ENCODE measurements at regions not wholly inside any gene's neighbourhood (a gene's known extent, or its start where the extent isn't known, plus 50 kb on each side); places are given as distances from the start of the nearest gene placed in this dataset.

GRCh38 chr1:106225403-106225802 lies 831.1 kb upstream of the PRMT6 start:
- intact Hi-C loops (cut with micrococcal nuclease) = no loop called here
- no peak overlapping the region for H3K4me3 Mint-ChIP-seq

GRCh38 chr1:106226550-106226949 lies 829.9 kb upstream of the PRMT6 start:
- no peak overlapping the region for H3K27ac ChIP-seq (ENCODE audit: low read length in 2 of 2)
- H3K4me3 Mint-ChIP-seq = no peak overlapping the region
- ChIA-PET CTCF (no interaction called here), POLR2A (no interaction called here)
- no peak overlapping the region for H3K4me2 ChIP-seq (replicated peaks; ENCODE audit: low read depth, low read length, poor library complexity, severe bottlenecking)
- no peaks in the 10 kb centered on the region for H3K36me3 ChIP-seq (replicated peaks in 1 of 2; ENCODE audit: control extremely low read depth in 1 of 2, control insufficient read depth in 1 of 2, extremely low read depth in 1 of 2, insufficient read depth in 2 of 2, low read length in 1 of 2)
- intact Hi-C loops (cut with micrococcal nuclease) = no loop called here
- H3K79me2 ChIP-seq (ENCODE audit: control insufficient read depth, insufficient read depth, low read length) = no peaks in the 10 kb centered on the region
- no peaks in the 10 kb centered on the region for H3K27me3 ChIP-seq (replicated peaks in 1 of 4; ENCODE audit: control extremely low read depth in 1 of 4, control insufficient read depth in 3 of 4, insufficient read depth in 4 of 4, low read length in 3 of 4)
- H4K20me1 ChIP-seq (ENCODE audit: control insufficient read depth, insufficient read depth, low read length, poor library complexity, severe bottlenecking) = no peaks in the 10 kb centered on the region
- no peaks in the 10 kb centered on the region for H3K4me1 Mint-ChIP-seq
- TF ChIP-seq EZH2 (IDR thresholded peaks at IDR 0.05; ENCODE audit: borderline replicate concordance, insufficient read depth, low read depth, low read length, poor library complexity, severe bottlenecking) (no peak), CTCF (IDR thresholded peaks at IDR 0.05) (no peak)
- DNase-seq = no peak
- H3K27me3 Mint-ChIP-seq = no peaks in the 10 kb centered on the region
- no peaks in the 10 kb centered on the region for H3K4me1 ChIP-seq (ENCODE audit: control insufficient read depth in 2 of 2, insufficient read depth in 2 of 2, low read length in 2 of 2)
- no peak overlapping the region for H3K9ac ChIP-seq (ENCODE audit: low read length)
- ATAC-seq (ENCODE audit: low read depth) = no peak
- WGBS (ENCODE audit: insufficient coverage) = no CpG with 5 or more reads among the region's 1 CpG
- no peak overlapping the region for H3K4me3 ChIP-seq (ENCODE audit: control extremely low read depth in 1 of 5, extremely low read depth in 1 of 5, insufficient read depth in 1 of 5, low read depth in 2 of 5, low read length in 4 of 5)
- no peak overlapping the region for H2AFZ ChIP-seq (ENCODE audit: insufficient read depth, low read depth, low read length, poor library complexity, severe bottlenecking)
- H3K9me3 ChIP-seq (ENCODE audit: control extremely low read depth in 1 of 3, control insufficient read depth in 2 of 3, insufficient read depth in 1 of 3, low read length in 2 of 3) = no peaks in the 10 kb centered on the region
- no peak overlapping the region for H3K27ac Mint-ChIP-seq
- no peaks in the 10 kb centered on the region for H3K9me3 Mint-ChIP-seq (ENCODE audit: insufficient read depth)

More at GRCh38 chr1:106225403-106225802, 831.1 kb upstream of the PRMT6 start:
- Histone ChIP-seq H2AFZ (ENCODE audit: insufficient read depth, low read depth, low read length, poor library complexity, severe bottlenecking) (no peak overlapping the region), H3K9ac (ENCODE audit: low read length) (no peak overlapping the region), H4K20me1 (ENCODE audit: control insufficient read depth, insufficient read depth, low read length, poor library complexity, severe bottlenecking) (no peaks in the 10 kb centered on the region), H3K4me2 (replicated peaks; ENCODE audit: low read depth, low read length, poor library complexity, severe bottlenecking) (no peak overlapping the region), H3K27ac (ENCODE audit: low read length in 2 of 2) (no peak overlapping the region), H3K27me3 (replicated peaks in 1 of 4; ENCODE audit: control extremely low read depth in 1 of 4, control insufficient read depth in 3 of 4, insufficient read depth in 4 of 4, low read length in 3 of 4) (no peaks in the 10 kb centered on the region), H3K9me3 (ENCODE audit: control extremely low read depth in 1 of 3, control insufficient read depth in 2 of 3, insufficient read depth in 1 of 3, low read length in 2 of 3) (no peaks in the 10 kb centered on the region), H3K79me2 (ENCODE audit: control insufficient read depth, insufficient read depth, low read length) (no peaks in the 10 kb centered on the region), H3K4me1 (ENCODE audit: control insufficient read depth in 2 of 2, insufficient read depth in 2 of 2, low read length in 2 of 2) (no peaks in the 10 kb centered on the region), H3K4me3 (ENCODE audit: control extremely low read depth in 1 of 5, extremely low read depth in 1 of 5, insufficient read depth in 1 of 5, low read depth in 2 of 5, low read length in 4 of 5) (no peak overlapping the region), H3K36me3 (replicated peaks in 1 of 2; ENCODE audit: control extremely low read depth in 1 of 2, control insufficient read depth in 1 of 2, extremely low read depth in 1 of 2, insufficient read depth in 2 of 2, low read length in 1 of 2) (no peaks in the 10 kb centered on the region)
- DNase-seq (no peak), ATAC-seq (ENCODE audit: low read depth) (no peak)
- H3K9me3 Mint-ChIP-seq (ENCODE audit: insufficient read depth) = no peaks in the 10 kb centered on the region
- no peaks in the 10 kb centered on the region for H3K4me1 Mint-ChIP-seq
- POLR2A ChIA-PET = no interaction called here
- H3K27me3 Mint-ChIP-seq = no peaks in the 10 kb centered on the region
- H3K27ac Mint-ChIP-seq = no peak overlapping the region
- CTCF ChIA-PET = no interaction called here
- TF ChIP-seq EZH2 (IDR thresholded peaks at IDR 0.05; ENCODE audit: borderline replicate concordance, insufficient read depth, low read depth, low read length, poor library complexity, severe bottlenecking) (no peak), CTCF (IDR thresholded peaks at IDR 0.05) (no peak)
- 50% methylated on average over 1 of the region's 3 CpGs for WGBS (ENCODE audit: insufficient coverage)
